ENCODE measurements at regions not wholly inside any gene's neighbourhood (a gene's known extent, or its start where the extent isn't known, plus 50 kb on each side); places are given as distances from the start of the nearest gene placed in this dataset.

DNA sequence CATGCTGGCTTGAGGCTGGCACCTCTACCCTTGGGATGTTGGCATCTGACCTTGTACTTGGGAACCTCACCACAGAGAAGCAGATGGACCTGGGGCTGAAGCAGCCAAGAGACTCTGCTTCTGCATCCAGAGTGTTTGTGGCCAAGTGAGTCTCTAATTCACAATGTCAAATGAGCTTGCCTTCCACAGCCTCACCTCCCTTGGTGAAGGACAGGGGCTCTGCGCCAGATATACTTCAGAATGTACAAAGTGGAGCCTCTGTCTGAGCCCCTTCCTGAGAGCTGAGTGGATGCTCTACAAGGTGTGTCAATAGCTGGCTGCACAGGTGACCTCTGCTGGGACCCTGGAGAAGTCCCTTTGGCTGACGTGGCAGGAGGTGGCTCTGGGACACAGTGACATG, 508.9 kb downstream of the CDH26 start:
- Histone ChIP-seq H3K36me3 (no peaks in the 10 kb centered on the region), H3K4me3 (ENCODE audit: low read depth, low read length) (no peak overlapping the region), H3K27me3 (ENCODE audit: insufficient read depth, low read depth, severe bottlenecking) (peaks cover 70% of the 10 kb centered on the region), H3K9me3 (ENCODE audit: severe bottlenecking) (no peaks in the 10 kb centered on the region), H3K27ac (no peak overlapping the region)
- TF ChIP-seq, protein P1, sequence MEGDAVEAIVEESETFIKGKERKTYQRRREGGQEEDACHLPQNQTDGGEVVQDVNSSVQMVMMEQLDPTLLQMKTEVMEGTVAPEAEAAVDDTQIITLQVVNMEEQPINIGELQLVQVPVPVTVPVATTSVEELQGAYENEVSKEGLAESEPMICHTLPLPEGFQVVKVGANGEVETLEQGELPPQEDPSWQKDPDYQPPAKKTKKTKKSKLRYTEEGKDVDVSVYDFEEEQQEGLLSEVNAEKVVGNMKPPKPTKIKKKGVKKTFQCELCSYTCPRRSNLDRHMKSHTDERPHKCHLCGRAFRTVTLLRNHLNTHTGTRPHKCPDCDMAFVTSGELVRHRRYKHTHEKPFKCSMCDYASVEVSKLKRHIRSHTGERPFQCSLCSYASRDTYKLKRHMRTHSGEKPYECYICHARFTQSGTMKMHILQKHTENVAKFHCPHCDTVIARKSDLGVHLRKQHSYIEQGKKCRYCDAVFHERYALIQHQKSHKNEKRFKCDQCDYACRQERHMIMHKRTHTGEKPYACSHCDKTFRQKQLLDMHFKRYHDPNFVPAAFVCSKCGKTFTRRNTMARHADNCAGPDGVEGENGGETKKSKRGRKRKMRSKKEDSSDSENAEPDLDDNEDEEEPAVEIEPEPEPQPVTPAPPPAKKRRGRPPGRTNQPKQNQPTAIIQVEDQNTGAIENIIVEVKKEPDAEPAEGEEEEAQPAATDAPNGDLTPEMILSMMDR (IDR thresholded peaks at IDR 0.05; ENCODE audit: low read depth, low read length): no peak
- DNase-seq: no peak

DNA sequence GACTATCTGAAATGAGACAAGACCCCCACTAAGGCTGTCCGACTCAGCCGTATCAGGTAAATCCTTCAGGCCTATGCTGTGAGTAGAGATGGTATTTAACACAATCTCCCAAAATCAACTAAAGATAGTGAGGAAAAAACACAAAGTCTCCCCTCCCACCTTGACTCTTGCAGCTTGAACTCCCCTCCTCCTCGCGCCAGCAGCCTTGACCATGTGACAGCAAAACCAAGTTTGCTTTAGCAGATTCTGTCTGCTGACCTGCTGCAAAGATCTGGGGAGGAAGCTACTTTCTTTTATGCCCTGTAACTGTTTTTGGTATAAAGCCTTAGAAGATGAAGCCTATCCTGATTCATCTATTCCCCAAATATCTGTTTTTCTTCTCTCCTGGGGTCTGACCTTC, 509.5 kb downstream of the CDH26 start:
- H3K36me3 ChIP-seq: no peaks in the 10 kb centered on the region
- peaks cover 71% of the 10 kb centered on the region for H3K27me3 ChIP-seq (ENCODE audit: insufficient read depth, low read depth, severe bottlenecking)
- H3K9me3 ChIP-seq (ENCODE audit: severe bottlenecking): no peaks in the 10 kb centered on the region
- H3K4me3 ChIP-seq (ENCODE audit: low read depth, low read length): no peak overlapping the region
- TF ChIP-seq, protein P1 (IDR thresholded peaks at IDR 0.05; ENCODE audit: low read depth, low read length): no peak
- no peak overlapping the region for H3K27ac ChIP-seq
- no peak for DNase-seq

DNA sequence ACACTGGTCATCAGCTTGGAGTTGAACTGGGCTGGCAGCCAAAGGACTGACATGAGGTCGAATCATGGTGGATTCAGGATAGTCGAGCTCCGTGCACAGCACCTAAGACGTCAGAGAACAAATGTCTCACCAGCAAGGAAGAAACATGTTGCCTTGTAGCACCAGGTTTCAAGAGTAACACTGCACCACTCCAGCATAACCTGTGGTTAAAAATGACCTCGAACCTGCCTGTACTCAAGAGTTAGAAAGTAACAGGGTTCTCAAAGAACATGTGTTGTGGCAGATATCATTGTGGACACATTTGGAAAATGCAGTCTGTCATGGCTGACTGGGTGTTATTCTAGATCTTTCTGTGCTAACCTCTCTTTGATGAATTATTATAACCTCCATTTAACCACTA, 511.6 kb downstream of the CDH26 start:
- no peak for DNase-seq
- Histone ChIP-seq H3K36me3 (no peaks in the 10 kb centered on the region), H3K27ac (no peak overlapping the region), H3K4me3 (ENCODE audit: low read depth, low read length) (no peak overlapping the region), H3K9me3 (ENCODE audit: severe bottlenecking) (no peaks in the 10 kb centered on the region), H3K27me3 (ENCODE audit: insufficient read depth, low read depth, severe bottlenecking) (peaks cover 79% of the 10 kb centered on the region)
- TF ChIP-seq, protein P1 (IDR thresholded peaks at IDR 0.05; ENCODE audit: low read depth, low read length): no peak

DNA sequence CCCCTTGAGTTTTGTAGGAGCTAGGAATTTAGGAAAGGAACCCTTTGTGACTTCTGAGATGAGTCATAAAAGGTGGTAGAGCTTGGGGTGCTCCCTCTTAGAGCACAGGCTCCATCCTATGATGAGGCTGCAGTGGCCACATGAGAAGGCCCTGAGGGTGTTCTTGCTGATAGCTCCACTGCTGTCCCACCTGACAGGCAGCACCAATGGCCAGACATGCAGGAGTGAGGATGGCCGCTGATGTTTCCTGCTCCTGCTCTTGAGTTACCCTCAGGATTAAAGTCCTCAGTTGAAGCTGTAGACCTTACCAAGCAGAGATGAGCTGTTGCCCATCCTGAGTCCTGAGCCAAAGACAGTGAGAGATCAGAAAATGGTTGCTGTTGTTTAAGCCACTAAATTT, 512.1 kb downstream of the CDH26 start:
- Histone ChIP-seq H3K27me3 (ENCODE audit: insufficient read depth, low read depth, severe bottlenecking) (peaks cover 81% of the 10 kb centered on the region), H3K36me3 (no peaks in the 10 kb centered on the region), H3K27ac (no peak overlapping the region), H3K4me3 (ENCODE audit: low read depth, low read length) (no peak overlapping the region), H3K9me3 (ENCODE audit: severe bottlenecking) (no peaks in the 10 kb centered on the region)
- TF ChIP-seq, protein P1 (IDR thresholded peaks at IDR 0.05; ENCODE audit: low read depth, low read length): no peak
- no peak for DNase-seq

DNA sequence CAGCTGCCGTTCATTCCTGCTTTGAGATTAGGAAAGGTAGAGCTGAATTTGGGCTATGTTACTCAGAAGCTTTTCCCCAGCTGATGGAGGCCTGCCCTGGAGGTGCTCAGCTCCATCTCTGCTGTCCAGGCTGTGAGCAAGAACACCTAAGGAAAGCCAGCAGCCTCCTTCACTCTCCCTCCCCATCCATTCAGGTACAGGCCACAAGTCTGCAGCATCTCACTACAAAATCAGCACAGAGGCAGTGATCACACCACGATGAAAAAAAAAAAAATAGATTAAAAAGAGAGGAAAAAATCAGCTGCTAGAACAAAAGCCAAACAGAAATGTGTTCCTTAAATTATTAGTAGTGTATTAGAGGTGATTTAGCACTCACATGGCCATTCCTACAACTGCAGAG, 515.0 kb downstream of the CDH26 start:
- no peak for DNase-seq
- Histone ChIP-seq H3K27me3 (ENCODE audit: insufficient read depth, low read depth, severe bottlenecking) (peaks cover 83% of the 10 kb centered on the region), H3K4me3 (ENCODE audit: low read depth, low read length) (no peak overlapping the region), H3K9me3 (ENCODE audit: severe bottlenecking) (no peaks in the 10 kb centered on the region), H3K36me3 (no peaks in the 10 kb centered on the region), H3K27ac (no peak overlapping the region)
- TF ChIP-seq, protein P1 (IDR thresholded peaks at IDR 0.05; ENCODE audit: low read depth, low read length): no peak

DNA sequence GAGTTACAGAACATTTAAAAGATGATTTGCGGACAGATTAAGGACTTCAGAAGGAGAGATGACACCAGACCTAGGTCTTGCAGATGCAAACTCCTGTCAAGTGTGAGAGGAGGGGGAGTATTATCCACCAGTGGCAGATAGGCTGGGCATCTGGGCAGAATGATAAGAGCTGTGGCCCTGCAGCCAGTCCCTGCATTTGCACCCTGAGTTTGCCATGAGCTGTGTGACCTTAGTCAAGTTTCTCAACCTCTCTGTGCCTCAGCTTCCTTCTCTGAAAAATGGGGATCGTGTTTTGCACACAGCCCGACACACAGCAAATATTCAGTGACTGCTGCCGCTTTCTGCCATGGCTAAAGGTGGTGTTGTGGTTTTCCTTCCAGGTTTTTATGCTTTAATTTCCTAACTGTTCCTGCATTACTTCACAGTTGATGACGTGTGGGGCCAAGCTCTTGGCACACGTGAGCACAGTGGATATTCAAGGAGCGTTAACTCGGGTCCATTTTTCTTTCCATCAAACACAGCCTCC, 516.2 kb downstream of the CDH26 start:
- TF ChIP-seq, protein P1 (IDR thresholded peaks at IDR 0.05; ENCODE audit: low read depth, low read length): no peak
- Histone ChIP-seq H3K27me3 (ENCODE audit: insufficient read depth, low read depth, severe bottlenecking) (peaks cover 85% of the 10 kb centered on the region), H3K9me3 (ENCODE audit: severe bottlenecking) (no peaks in the 10 kb centered on the region), H3K4me3 (ENCODE audit: low read depth, low read length) (no peak overlapping the region), H3K36me3 (no peaks in the 10 kb centered on the region), H3K27ac (no peak overlapping the region)
- no peak for DNase-seq

Data from WERI-Rb-1 (cell line).